Esophagus squamous epithelium (tissue), 5 donors: ENCODE measurements at regions not wholly inside any gene's neighbourhood (a gene's known extent, or its start where the extent isn't known, plus 50 kb on each side); places are given as distances from the start of the nearest gene placed in this dataset.

Experiments used
- DNase-seq: peaks from one replicate; lab custom pipeline; 2025; lab: John Stamatoyannopoulos, UW
- H3K27ac ChIP-seq, 4 donors: fragments of 200-600 bp; sonication (generic); one replicate each; pipeline ENCODE4 v1.5.1; 2016 to 2019; ENCODE audit warnings: mild to moderate bottlenecking in 1 of 4
- H3K27me3 ChIP-seq, 4 donors: fragments of 200-600 bp; sonication (generic); 1 replicate in 3 of 4; 2 replicates in 1 of 4; pipeline versions ENCODE4 v1.5.1 to v1.6.0; 2017 to 2021; ENCODE audit warnings: antibody characterized with exemption in 1 of 4
- H3K36me3 ChIP-seq, 3 donors: fragments of 200-600 bp; sonication (generic); one replicate each; pipeline ENCODE4 v1.5.1; 2016 to 2019
- H3K4me1 ChIP-seq, 3 donors: fragments of 200-600 bp; sonication (generic); one replicate each; pipeline ENCODE4 v1.5.1; 2017 to 2019
- H3K4me3 ChIP-seq, 4 donors: fragments of 200-600 bp; sonication (generic); 1 replicate in 3 of 4; 2 replicates in 1 of 4; pipeline ENCODE4 v1.5.1; 2016 to 2019; ENCODE audit warnings: mild to moderate bottlenecking in 2 of 4, moderate library complexity in 1 of 4
- H3K9me3 ChIP-seq, 3 donors: fragments of 200-600 bp; sonication (generic); one replicate each; pipeline ENCODE4 v1.5.1; 2016 to 2019
- POLR2A ChIP-seq, 4 donors: fragments of 450-650 bp; IDR thresholded peaks; one replicate each; pipeline ENCODE4 v1.6.1; 2017; ENCODE audit warnings: antibody characterized with exemption in 4 of 4, mild to moderate bottlenecking in 4 of 4, moderate library complexity in 3 of 4
- WGBS, 2 donors: methylation state at CpG; one replicate each; pipeline ENCODE4 v1.1.5; 2018; 5-methylcytosine and 5-hydroxymethylcytosine counted together
- intact Hi-C: fragments of 100-400 bp; cut with DNase I; formaldehyde crosslinking; loops from one replicate; pipeline ENCODE4 v1.15.0; 2022
- TF ChIP-seq, protein P1 (sequence below), 6 experiments: fragments of 450-650 bp in 4 of 6; fragments of 200-600 bp in 2 of 6; sonication (generic) in 2 of 6; IDR thresholded peaks; one replicate each; pipeline ENCODE4 v1.5.1; 2016 to 2019; ENCODE audit warnings: antibody characterized with exemption in 6 of 6, mild to moderate bottlenecking in 4 of 6, moderate library complexity in 4 of 6
- donor health status: DM: yes; HTN: yes; CAD: no.

DNA sequence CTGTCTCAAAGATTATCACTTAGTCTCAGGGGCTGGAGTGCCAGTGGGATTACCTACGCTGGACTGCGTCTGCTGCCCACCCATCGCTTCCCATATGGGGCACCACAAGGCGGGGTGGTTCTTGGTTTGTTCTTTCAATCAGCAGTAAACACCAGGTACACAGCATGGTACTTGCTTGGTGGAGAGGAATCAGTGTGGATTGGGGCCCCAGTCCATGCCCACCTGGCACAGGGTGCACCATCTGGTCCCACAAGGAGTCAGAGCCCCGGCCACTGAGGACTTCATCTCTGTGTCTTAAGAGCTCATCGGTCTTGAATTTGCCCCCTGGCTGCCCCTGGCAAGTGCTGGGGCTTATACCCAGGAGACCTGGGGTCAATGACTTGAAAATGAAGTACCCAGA lies 96.2 kb downstream of the GLI2 start:
- no peak overlapping the region for H3K27ac ChIP-seq
- no peak for DNase-seq
- H3K36me3 ChIP-seq: no peaks in the 10 kb centered on the region
- no peak for TF ChIP-seq POLR2A (IDR thresholded peaks at IDR 0.05)
- TF ChIP-seq, protein P1, sequence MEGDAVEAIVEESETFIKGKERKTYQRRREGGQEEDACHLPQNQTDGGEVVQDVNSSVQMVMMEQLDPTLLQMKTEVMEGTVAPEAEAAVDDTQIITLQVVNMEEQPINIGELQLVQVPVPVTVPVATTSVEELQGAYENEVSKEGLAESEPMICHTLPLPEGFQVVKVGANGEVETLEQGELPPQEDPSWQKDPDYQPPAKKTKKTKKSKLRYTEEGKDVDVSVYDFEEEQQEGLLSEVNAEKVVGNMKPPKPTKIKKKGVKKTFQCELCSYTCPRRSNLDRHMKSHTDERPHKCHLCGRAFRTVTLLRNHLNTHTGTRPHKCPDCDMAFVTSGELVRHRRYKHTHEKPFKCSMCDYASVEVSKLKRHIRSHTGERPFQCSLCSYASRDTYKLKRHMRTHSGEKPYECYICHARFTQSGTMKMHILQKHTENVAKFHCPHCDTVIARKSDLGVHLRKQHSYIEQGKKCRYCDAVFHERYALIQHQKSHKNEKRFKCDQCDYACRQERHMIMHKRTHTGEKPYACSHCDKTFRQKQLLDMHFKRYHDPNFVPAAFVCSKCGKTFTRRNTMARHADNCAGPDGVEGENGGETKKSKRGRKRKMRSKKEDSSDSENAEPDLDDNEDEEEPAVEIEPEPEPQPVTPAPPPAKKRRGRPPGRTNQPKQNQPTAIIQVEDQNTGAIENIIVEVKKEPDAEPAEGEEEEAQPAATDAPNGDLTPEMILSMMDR (IDR thresholded peaks at IDR 0.05): no peak
- peaks cover 0 to 3% (median 0%) of the 10 kb centered on the region in 3 donors for H3K4me1 ChIP-seq
- no CpG with 5 or more reads among the region's 6 CpGs for WGBS, 2 donors
- intact Hi-C loops: no loop called here
- no peak overlapping the region for H3K4me3 ChIP-seq
- H3K9me3 ChIP-seq: no peaks in the 10 kb centered on the region
- H3K27me3 ChIP-seq: peaks cover 0 to under 1% (median 0%) of the 10 kb centered on the region in 4 donors

- no peak overlapping the region for H3K27ac ChIP-seq
- H3K36me3 ChIP-seq: no peaks in the 10 kb centered on the region
- H3K4me1 ChIP-seq: no peaks in the 10 kb centered on the region
- no peaks in the 10 kb centered on the region for H3K9me3 ChIP-seq
- no peak overlapping the region for H3K4me3 ChIP-seq
- H3K27me3 ChIP-seq: no peaks in the 10 kb centered on the region
- WGBS, 2 donors: 85% methylated on average over 5 of the region's 11 CpGs; no CpG with 5 or more reads in 1 of the 2 donors
- DNase-seq: no peak
- intact Hi-C loops: no loop called here
- no peak for TF ChIP-seq POLR2A (IDR thresholded peaks at IDR 0.05)
- TF ChIP-seq, protein P1 (IDR thresholded peaks at IDR 0.05): no peak
Observed at GRCh38 chr2:120832296-120833070, 96.8 kb downstream of the GLI2 start.

- no peaks in the 10 kb centered on the region for H3K4me1 ChIP-seq
- no peaks in the 10 kb centered on the region for H3K27me3 ChIP-seq
- no peaks in the 10 kb centered on the region for H3K9me3 ChIP-seq
- DNase-seq: no peak
- 82 to 93% methylated on average over 2 to 3 of the region's 3 CpGs for WGBS, 2 donors
- H3K36me3 ChIP-seq: no peaks in the 10 kb centered on the region
- H3K4me3 ChIP-seq: no peak overlapping the region
- H3K27ac ChIP-seq: no peak overlapping the region
- intact Hi-C loops: no loop called here
- TF ChIP-seq, protein P1 (IDR thresholded peaks at IDR 0.05): no peak
- TF ChIP-seq POLR2A (IDR thresholded peaks at IDR 0.05): no peak
Observed at GRCh38 chr2:120833127-120833675, 97.5 kb downstream of the GLI2 start.

DNA sequence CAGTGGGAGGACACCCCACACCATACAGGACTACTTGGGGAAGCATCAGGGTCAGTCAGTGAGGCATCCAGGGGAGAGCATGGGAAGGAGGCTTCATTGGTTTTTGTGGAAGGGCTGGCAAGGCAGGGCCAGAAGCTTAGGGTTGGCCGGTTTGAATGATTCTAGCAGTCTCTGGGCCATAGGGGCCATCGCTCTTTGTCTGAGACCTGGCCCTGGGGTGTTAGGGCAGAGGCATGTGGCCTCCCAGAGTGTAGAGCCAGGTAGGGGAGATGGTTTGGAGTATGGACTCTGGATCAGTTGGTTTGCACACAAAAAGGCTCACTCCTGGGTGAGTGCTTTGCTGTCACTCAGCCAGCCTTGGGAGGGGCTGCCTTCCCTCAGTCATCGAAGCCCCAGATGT lies 98.5 kb downstream of the GLI2 start:
- H3K9me3 ChIP-seq: no peaks in the 10 kb centered on the region
- TF ChIP-seq, protein P1 (IDR thresholded peaks at IDR 0.05): no peak
- TF ChIP-seq POLR2A (IDR thresholded peaks at IDR 0.05): no peak
- intact Hi-C loops: no loop called here
- 80 to 89% methylated on average over 1 to 3 of the region's 3 CpGs for WGBS, 2 donors
- H3K27me3 ChIP-seq: no peaks in the 10 kb centered on the region
- H3K36me3 ChIP-seq: no peaks in the 10 kb centered on the region
- no peak for DNase-seq
- H3K4me1 ChIP-seq: no peaks in the 10 kb centered on the region
- no peak overlapping the region for H3K27ac ChIP-seq
- no peak overlapping the region for H3K4me3 ChIP-seq

- WGBS, 2 donors: 86 to 87% methylated on average over 5 of the region's 5 CpGs
- Histone ChIP-seq H3K4me1 (peaks cover 0 to 12% (median 0%) of the 10 kb centered on the region in 3 donors), H3K4me3 (no peak overlapping the region), H3K27me3 (peaks cover 0 to 6% (median 0%) of the 10 kb centered on the region in 4 donors), H3K9me3 (no peaks in the 10 kb centered on the region), H3K27ac (no peak overlapping the region), H3K36me3 (no peaks in the 10 kb centered on the region)
- DNase-seq: no peak
- TF ChIP-seq POLR2A (IDR thresholded peaks at IDR 0.05): no peak
- TF ChIP-seq, protein P1 (IDR thresholded peaks at IDR 0.05): no peak
- intact Hi-C loops: no loop called here
Observed at GRCh38 chr2:120836281-120836680, 100.6 kb downstream of the GLI2 start.
